B cell (primary cell): ENCODE measurements at regions not wholly inside any gene's neighbourhood (a gene's known extent, or its start where the extent isn't known, plus 50 kb on each side); places are given as distances from the start of the nearest gene placed in this dataset.

Experiments used
- ATAC-seq: fragments of 200-7000 bp; cut with Tn5 transposase; one replicate; pipeline ENCODE4 v1.10.0; 2021; ENCODE audit warnings: low read depth, mild to moderate bottlenecking, moderate number of reproducible peaks, moderate library complexity
- CTCF ChIA-PET: fragments of 350-600 bp; sonication (Branson Sonifier 250); formaldehyde crosslinking; loops from one replicate; lab custom pipeline; 2021; ENCODE audit warnings: antibody characterized with exemption, inconsistent platforms; lab: Charles Lee
- POLR2A ChIA-PET: fragments of 350-600 bp; sonication (Branson Sonifier 250); formaldehyde crosslinking; loops from one replicate; lab custom pipeline; 2021; ENCODE audit warnings: antibody characterized with exemption; lab: Charles Lee
- DNase-seq: peaks from one replicate; pipeline ENCODE4 v3.0.0; 2013
- H2AFZ ChIP-seq: 2 replicates; pipeline ENCODE4 v1.6.1; 2012; ENCODE audit warnings: mild to moderate bottlenecking, low read depth, low read length; ENCODE audit not compliant: insufficient read depth, poor library complexity, severe bottlenecking
- H3K27ac ChIP-seq, 2 donors: 1 replicate in 1 of 2; 2 replicates in 1 of 2; pipeline ENCODE4 v1.5.1; 2012 to 2013; ENCODE audit warnings: low read length in 2 of 2, mild to moderate bottlenecking in 2 of 2, moderate library complexity in 1 of 2
- H3K27me3 ChIP-seq, 4 experiments: fragments of 200-600 bp in 1 of 4; sonication (generic) in 1 of 4; replicated peaks in 1 of 4; 1 replicate in 2 of 4; 2 replicates in 2 of 4; pipeline versions ENCODE4 v1.6.1 to v1.7.0; 2013 to 2016; ENCODE audit warnings: low read length in 3 of 4, mild to moderate bottlenecking in 2 of 4, mixed read lengths in 1 of 4, moderate library complexity in 1 of 4; ENCODE audit not compliant: insufficient read depth in 4 of 4, control insufficient read depth in 3 of 4; ENCODE audit errors: control extremely low read depth in 1 of 4
- H3K36me3 ChIP-seq, 2 experiments: replicated peaks in 1 of 2; 1 replicate in 1 of 2; 2 replicates in 1 of 2; pipeline versions ENCODE4 v1.6.1 to v1.7.1; 2013; ENCODE audit warnings: low read length in 1 of 2; ENCODE audit not compliant: insufficient read depth in 2 of 2, control insufficient read depth in 1 of 2; ENCODE audit errors: control extremely low read depth in 1 of 2, extremely low read depth in 1 of 2
- H3K4me1 ChIP-seq, 2 donors: fragments of 200-600 bp in 1 of 2; sonication (generic) in 1 of 2; 1 replicate in 1 of 2; 2 replicates in 1 of 2; pipeline versions ENCODE4 v1.5.1 to v1.6.1; 2013 to 2017; ENCODE audit warnings: low read length in 2 of 2; ENCODE audit not compliant: control insufficient read depth in 2 of 2, insufficient read depth in 2 of 2
- H3K4me2 ChIP-seq: replicated peaks from 2 replicates; pipeline ENCODE3; 2012; ENCODE audit warnings: mild to moderate bottlenecking, low read depth, low read length; ENCODE audit not compliant: poor library complexity, severe bottlenecking
- H3K4me3 ChIP-seq, 5 experiments: fragments of 200-600 bp in 1 of 5; sonication (generic) in 1 of 5; 1 replicate in 3 of 5; 2 replicates in 2 of 5; pipeline versions ENCODE4 v1.5.1 to v1.7.0; 2011 to 2016; ENCODE audit warnings: low read length in 4 of 5, mild to moderate bottlenecking in 4 of 5, low read depth in 2 of 5, control low read depth in 1 of 5, moderate library complexity in 1 of 5; ENCODE audit not compliant: insufficient read depth in 1 of 5; ENCODE audit errors: control extremely low read depth in 1 of 5, extremely low read depth in 1 of 5
- H3K79me2 ChIP-seq: fragments of 200-600 bp; sonication (generic); one replicate; pipeline ENCODE4 v1.6.0; 2016; ENCODE audit warnings: low read length; ENCODE audit not compliant: control insufficient read depth, insufficient read depth
- H3K9ac ChIP-seq: fragments of 200-600 bp; sonication (generic); 2 replicates; pipeline ENCODE4 v1.6.1; 2017; ENCODE audit warnings: mild to moderate bottlenecking, low read length, moderate library complexity
- H3K9me3 ChIP-seq, 3 donors: one replicate each; pipeline versions ENCODE4 v1.6.1 to v1.7.1; 2013; ENCODE audit warnings: low read length in 2 of 3; ENCODE audit not compliant: control insufficient read depth in 2 of 3, insufficient read depth in 1 of 3; ENCODE audit errors: control extremely low read depth in 1 of 3
- H4K20me1 ChIP-seq: 2 replicates; pipeline ENCODE4 v1.6.0; 2012; ENCODE audit warnings: mild to moderate bottlenecking, low read length; ENCODE audit not compliant: insufficient read depth, control insufficient read depth, poor library complexity, severe bottlenecking
- H3K27ac Mint-ChIP-seq: one replicate; pipeline ENCODE4 v1.8.0; 2021; ENCODE audit warnings: mixed read lengths
- H3K27me3 Mint-ChIP-seq: one replicate; pipeline ENCODE4 v1.8.0; 2021; ENCODE audit warnings: mixed read lengths
- H3K4me1 Mint-ChIP-seq: one replicate; pipeline ENCODE4 v1.8.0; 2021; ENCODE audit warnings: mixed read lengths
- H3K4me3 Mint-ChIP-seq: one replicate; pipeline ENCODE4 v1.8.0; 2021; ENCODE audit warnings: mixed read lengths
- H3K9me3 Mint-ChIP-seq: one replicate; pipeline ENCODE4 v1.8.0; 2022; ENCODE audit warnings: mixed read lengths; ENCODE audit not compliant: insufficient read depth
- EZH2 ChIP-seq: IDR thresholded peaks from 2 replicates; pipeline ENCODE4 v1.6.1; 2012; ENCODE audit warnings: borderline replicate concordance, low read depth, mild to moderate bottlenecking, moderate library complexity, low read length; ENCODE audit not compliant: insufficient read depth, poor library complexity, severe bottlenecking
- WGBS: methylation state at CpG from one replicate; pipeline ENCODE4 v1.1.5; 2013; ENCODE audit warnings: missing lambda C conversion rate; ENCODE audit not compliant: insufficient coverage; 5-methylcytosine and 5-hydroxymethylcytosine counted together
- intact Hi-C: fragments of 100-400 bp; cut with micrococcal nuclease; formaldehyde crosslinking; loops from one replicate; pipeline ENCODE4 v1.10.0; 2022
- TF ChIP-seq, protein P1 (sequence below): fragments of 200-600 bp; IDR thresholded peaks from one replicate; pipeline ENCODE4 v1.8.0; 2022; ENCODE audit warnings: antibody characterized with exemption, mild to moderate bottlenecking

DNA sequence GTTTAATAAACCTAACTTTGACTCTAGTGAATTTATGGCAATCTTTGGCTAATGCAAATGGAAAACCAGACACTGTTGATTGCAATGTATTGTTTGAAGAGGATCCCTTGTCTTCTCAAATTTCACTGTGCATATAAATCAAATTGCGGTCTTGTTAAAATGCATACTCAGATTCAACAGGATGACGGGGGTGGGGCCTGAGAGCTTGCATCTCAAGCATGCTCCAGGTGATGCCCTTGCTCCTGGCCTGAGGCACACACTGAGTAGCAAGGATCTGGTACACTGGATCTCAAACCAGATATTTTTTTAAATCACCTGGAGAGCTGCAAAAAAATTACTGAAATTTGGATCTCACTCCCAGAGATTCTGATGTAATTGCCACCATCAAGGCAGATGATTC lies 463.7 kb downstream of the DNAH5 start:
- no peaks in the 10 kb centered on the region for H3K79me2 ChIP-seq
- ATAC-seq, result no peak
- Mint-ChIP-seq H3K27ac (no peak overlapping the region), H3K9me3 (no peaks in the 10 kb centered on the region), H3K27me3 (no peaks in the 10 kb centered on the region), H3K4me1 (no peaks in the 10 kb centered on the region), H3K4me3 (no peak overlapping the region)
- CTCF ChIA-PET, result no interaction called here
- 87% methylated on average over 2 of the region's 2 CpGs for WGBS
- H3K4me1 ChIP-seq, result no peaks in the 10 kb centered on the region
- H3K4me2 ChIP-seq, result no peak overlapping the region
- H2AFZ ChIP-seq, result no peak overlapping the region
- H3K4me3 ChIP-seq, result no peak overlapping the region
- H3K27ac ChIP-seq, result no peak overlapping the region
- H3K9me3 ChIP-seq, result peaks cover 0 to 3% (median 0%) of the 10 kb centered on the region in 3 donors
- no peak for DNase-seq
- H4K20me1 ChIP-seq, result no peaks in the 10 kb centered on the region
- intact Hi-C loops, result no loop called here
- POLR2A ChIA-PET, result no interaction called here
- TF ChIP-seq, protein P1, sequence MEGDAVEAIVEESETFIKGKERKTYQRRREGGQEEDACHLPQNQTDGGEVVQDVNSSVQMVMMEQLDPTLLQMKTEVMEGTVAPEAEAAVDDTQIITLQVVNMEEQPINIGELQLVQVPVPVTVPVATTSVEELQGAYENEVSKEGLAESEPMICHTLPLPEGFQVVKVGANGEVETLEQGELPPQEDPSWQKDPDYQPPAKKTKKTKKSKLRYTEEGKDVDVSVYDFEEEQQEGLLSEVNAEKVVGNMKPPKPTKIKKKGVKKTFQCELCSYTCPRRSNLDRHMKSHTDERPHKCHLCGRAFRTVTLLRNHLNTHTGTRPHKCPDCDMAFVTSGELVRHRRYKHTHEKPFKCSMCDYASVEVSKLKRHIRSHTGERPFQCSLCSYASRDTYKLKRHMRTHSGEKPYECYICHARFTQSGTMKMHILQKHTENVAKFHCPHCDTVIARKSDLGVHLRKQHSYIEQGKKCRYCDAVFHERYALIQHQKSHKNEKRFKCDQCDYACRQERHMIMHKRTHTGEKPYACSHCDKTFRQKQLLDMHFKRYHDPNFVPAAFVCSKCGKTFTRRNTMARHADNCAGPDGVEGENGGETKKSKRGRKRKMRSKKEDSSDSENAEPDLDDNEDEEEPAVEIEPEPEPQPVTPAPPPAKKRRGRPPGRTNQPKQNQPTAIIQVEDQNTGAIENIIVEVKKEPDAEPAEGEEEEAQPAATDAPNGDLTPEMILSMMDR, result no peak
- no peak for TF ChIP-seq EZH2
- H3K9ac ChIP-seq, result no peak overlapping the region
- H3K27me3 ChIP-seq, result no peaks in the 10 kb centered on the region
- H3K36me3 ChIP-seq, result no peaks in the 10 kb centered on the region

- TF ChIP-seq, protein P1, result no peak
- TF ChIP-seq EZH2, result no peak
- no peak overlapping the region for H3K4me3 Mint-ChIP-seq
- Histone ChIP-seq H3K27ac (no peak overlapping the region), H3K4me1 (no peaks in the 10 kb centered on the region), H3K4me3 (no peak overlapping the region), H3K9ac (no peak overlapping the region), H3K79me2 (no peaks in the 10 kb centered on the region), H3K9me3 (peaks cover 0 to 9% (median 0%) of the 10 kb centered on the region in 3 donors), H4K20me1 (no peaks in the 10 kb centered on the region), H3K4me2 (no peak overlapping the region), H3K36me3 (no peaks in the 10 kb centered on the region), H2AFZ (no peak overlapping the region), H3K27me3 (no peaks in the 10 kb centered on the region)
- ATAC-seq (no peak), DNase-seq (no peak)
- ChIA-PET POLR2A (no interaction called here), CTCF (no interaction called here)
- H3K27me3 Mint-ChIP-seq, result no peaks in the 10 kb centered on the region
- peaks cover 3% of the 10 kb centered on the region for H3K9me3 Mint-ChIP-seq
- no peak overlapping the region for H3K27ac Mint-ChIP-seq
- intact Hi-C loops, result no loop called here
- WGBS, result 100% methylated on average over 1 of the region's 9 CpGs
- no peaks in the 10 kb centered on the region for H3K4me1 Mint-ChIP-seq
Observed at GRCh38 chr5:13478831-13479465, 465.5 kb downstream of the DNAH5 start.
